ENCODE measurements at regions not wholly inside any gene's neighbourhood (a gene's known extent, or its start where the extent isn't known, plus 50 kb on each side); places are given as distances from the start of the nearest gene placed in this dataset.
A peak's percentile ranks its signal among the peaks of the same experiment; 100 is the strongest.
"Not testable (repeated sequence)": the region's sequence is repeated elsewhere in the genome, so short reads cannot be mapped to it uniquely, and the experiment has no call there.

- Histone ChIP-seq H3K27me3 (ENCODE audit: control insufficient read depth in 3 of 3, insufficient read depth in 3 of 3, low read length in 2 of 3) (no peaks in the 10 kb centered on the region), H3K9me3 (ENCODE audit: control insufficient read depth in 4 of 4, insufficient read depth in 3 of 4, low read length in 3 of 4) (peaks cover 0 to 3% (median 0%) of the 10 kb centered on the region in 4 donors), H3K27ac (ENCODE audit: low read depth in 1 of 2, low read length in 1 of 2) (no peak overlapping the region), H3K36me3 (ENCODE audit: control insufficient read depth in 4 of 4, insufficient read depth in 4 of 4, low read length in 4 of 4) (no peaks in the 10 kb centered on the region), H3K4me1 (ENCODE audit: control insufficient read depth in 5 of 5, insufficient read depth in 5 of 5, low read length in 5 of 5) (peaks cover 0 to 2% (median 0%) of the 10 kb centered on the region in 5 donors), H3K4me3 (no peak overlapping the region), H3K9ac (ENCODE audit: insufficient read depth in 1 of 2, low read length in 2 of 2) (no peak overlapping the region)
- 0 to 38% methylated on average over 1 of the region's 1 CpG for WGBS, 2 donors
- TF ChIP-seq, protein P1, sequence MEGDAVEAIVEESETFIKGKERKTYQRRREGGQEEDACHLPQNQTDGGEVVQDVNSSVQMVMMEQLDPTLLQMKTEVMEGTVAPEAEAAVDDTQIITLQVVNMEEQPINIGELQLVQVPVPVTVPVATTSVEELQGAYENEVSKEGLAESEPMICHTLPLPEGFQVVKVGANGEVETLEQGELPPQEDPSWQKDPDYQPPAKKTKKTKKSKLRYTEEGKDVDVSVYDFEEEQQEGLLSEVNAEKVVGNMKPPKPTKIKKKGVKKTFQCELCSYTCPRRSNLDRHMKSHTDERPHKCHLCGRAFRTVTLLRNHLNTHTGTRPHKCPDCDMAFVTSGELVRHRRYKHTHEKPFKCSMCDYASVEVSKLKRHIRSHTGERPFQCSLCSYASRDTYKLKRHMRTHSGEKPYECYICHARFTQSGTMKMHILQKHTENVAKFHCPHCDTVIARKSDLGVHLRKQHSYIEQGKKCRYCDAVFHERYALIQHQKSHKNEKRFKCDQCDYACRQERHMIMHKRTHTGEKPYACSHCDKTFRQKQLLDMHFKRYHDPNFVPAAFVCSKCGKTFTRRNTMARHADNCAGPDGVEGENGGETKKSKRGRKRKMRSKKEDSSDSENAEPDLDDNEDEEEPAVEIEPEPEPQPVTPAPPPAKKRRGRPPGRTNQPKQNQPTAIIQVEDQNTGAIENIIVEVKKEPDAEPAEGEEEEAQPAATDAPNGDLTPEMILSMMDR (IDR thresholded peaks at IDR 0.05; ENCODE audit: control extremely low read depth, extremely low read depth), result no peak
- ATAC-seq (ENCODE audit: insufficient read depth, low FRiP score), result no peak
- DNase-seq, result no peak
Observed at GRCh38 chr10:118827053-118827452, 72.3 kb upstream of the CACUL1 start.

DNA sequence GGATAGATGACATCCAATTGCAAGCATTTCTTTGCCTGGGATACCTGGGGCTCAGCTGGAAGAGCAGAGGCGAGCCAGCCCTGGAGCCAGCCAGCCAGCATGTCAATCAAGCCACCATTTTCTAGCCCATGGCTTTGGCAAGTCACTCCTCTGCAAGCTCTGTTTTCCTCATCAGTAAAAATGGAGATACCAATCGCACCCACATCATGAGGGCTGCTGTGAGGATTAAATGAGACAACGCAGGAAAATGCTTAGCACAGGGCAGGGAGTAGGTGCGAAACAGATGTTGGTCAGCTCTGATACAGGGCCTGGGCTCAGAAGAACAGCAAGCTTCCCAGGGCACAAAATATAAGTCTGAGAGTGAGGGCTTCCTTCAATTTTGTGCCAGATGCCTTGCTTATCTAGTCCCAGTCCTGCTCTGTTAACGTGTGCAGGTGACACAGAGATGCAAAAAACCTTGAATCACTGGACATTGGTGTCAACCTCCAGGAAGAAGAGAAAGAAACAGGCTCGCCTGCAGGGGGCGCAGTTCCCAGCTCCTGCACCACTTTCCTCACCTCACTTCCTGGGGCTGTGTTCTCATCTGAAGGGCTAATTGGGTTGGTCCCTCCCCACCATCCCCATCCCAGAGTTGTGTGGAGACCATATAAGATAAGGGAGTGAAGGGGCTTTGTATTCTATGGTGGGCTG lies 72.8 kb upstream of the CACUL1 start:
- TF ChIP-seq, protein P1 (IDR thresholded peaks at IDR 0.05; ENCODE audit: control extremely low read depth, extremely low read depth), result no peak
- Histone ChIP-seq H3K27me3 (ENCODE audit: control insufficient read depth in 3 of 3, insufficient read depth in 3 of 3, low read length in 2 of 3) (no peaks in the 10 kb centered on the region), H3K9ac (ENCODE audit: insufficient read depth in 1 of 2, low read length in 2 of 2) (no peak overlapping the region), H3K4me1 (ENCODE audit: control insufficient read depth in 5 of 5, insufficient read depth in 5 of 5, low read length in 5 of 5) (peaks cover 0 to 5% (median 0%) of the 10 kb centered on the region in 5 donors), H3K27ac (ENCODE audit: low read depth in 1 of 2, low read length in 1 of 2) (no peak overlapping the region), H3K9me3 (ENCODE audit: control insufficient read depth in 4 of 4, insufficient read depth in 3 of 4, low read length in 3 of 4) (peaks cover 0 to 3% (median 0%) of the 10 kb centered on the region in 4 donors), H3K4me3 (no peak overlapping the region), H3K36me3 (ENCODE audit: control insufficient read depth in 4 of 4, insufficient read depth in 4 of 4, low read length in 4 of 4) (no peaks in the 10 kb centered on the region)
- ATAC-seq (ENCODE audit: insufficient read depth, low FRiP score), result no peak
- WGBS, 2 donors, result 89 to 94% methylated on average over 7 of the region's 7 CpGs
- no peak for DNase-seq

GRCh38 chr10:118832241-118832651 lies 77.5 kb upstream of the CACUL1 start:
- Histone ChIP-seq H3K36me3 (ENCODE audit: control insufficient read depth in 4 of 4, insufficient read depth in 4 of 4, low read length in 4 of 4) (no peaks in the 10 kb centered on the region), H3K9me3 (ENCODE audit: control insufficient read depth in 4 of 4, insufficient read depth in 3 of 4, low read length in 3 of 4) (peaks cover 0 to 3% (median 0%) of the 10 kb centered on the region in 4 donors), H3K27ac (ENCODE audit: low read depth in 1 of 2, low read length in 1 of 2) (no peak overlapping the region), H3K4me1 (ENCODE audit: control insufficient read depth in 5 of 5, insufficient read depth in 5 of 5, low read length in 5 of 5) (peaks cover 0 to 5% (median 0%) of the 10 kb centered on the region in 5 donors), H3K9ac (ENCODE audit: insufficient read depth in 1 of 2, low read length in 2 of 2) (no peak overlapping the region), H3K27me3 (ENCODE audit: control insufficient read depth in 3 of 3, insufficient read depth in 3 of 3, low read length in 2 of 3) (no peaks in the 10 kb centered on the region), H3K4me3 (no peak overlapping the region)
- WGBS, 2 donors, result 22 to 38% methylated on average over 7 of the region's 7 CpGs
- peak; percentile 66 to 82 (median 72) for DNase-seq
- peak; percentile 57 for ATAC-seq (ENCODE audit: insufficient read depth, low FRiP score)
- TF ChIP-seq, protein P1 (IDR thresholded peaks at IDR 0.05; ENCODE audit: control extremely low read depth, extremely low read depth), result no peak

DNA sequence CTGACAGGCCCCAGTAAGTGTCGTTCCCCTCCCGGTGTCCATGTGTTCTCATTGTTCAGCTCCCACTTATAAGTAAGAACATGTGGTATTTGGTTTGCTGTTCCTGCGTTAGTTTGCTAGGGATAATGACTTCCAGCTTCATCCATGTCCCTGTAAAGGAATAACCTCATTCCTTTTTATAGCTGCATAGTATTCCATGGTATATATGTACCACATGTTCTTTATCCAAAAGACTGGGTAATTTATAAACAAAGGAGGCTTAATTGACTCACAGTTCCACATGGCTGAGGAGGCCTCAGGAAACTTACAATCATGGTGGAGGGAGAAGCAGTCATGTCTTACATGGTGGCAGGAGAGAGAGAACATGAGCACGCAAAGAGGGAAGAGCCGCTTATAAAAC lies 79.6 kb upstream of the CACUL1 start:
- H3K36me3 ChIP-seq (ENCODE audit: control insufficient read depth in 4 of 4, insufficient read depth in 4 of 4, low read length in 4 of 4); H3K4me3 ChIP-seq; H3K27ac ChIP-seq (ENCODE audit: low read depth in 1 of 2, low read length in 1 of 2); H3K4me1 ChIP-seq (ENCODE audit: control insufficient read depth in 5 of 5, insufficient read depth in 5 of 5, low read length in 5 of 5); ATAC-seq (ENCODE audit: insufficient read depth, low FRiP score); H3K9me3 ChIP-seq (ENCODE audit: control insufficient read depth in 4 of 4, insufficient read depth in 3 of 4, low read length in 3 of 4); H3K9ac ChIP-seq (ENCODE audit: insufficient read depth in 1 of 2, low read length in 2 of 2); DNase-seq; H3K27me3 ChIP-seq (ENCODE audit: control insufficient read depth in 3 of 3, insufficient read depth in 3 of 3, low read length in 2 of 3): not testable (repeated sequence)
- 85 to 97% methylated on average over 5 of the region's 5 CpGs for WGBS, 2 donors
